ENCODE measurements at regions not wholly inside any gene's neighbourhood (a gene's known extent, or its start where the extent isn't known, plus 50 kb on each side); places are given as distances from the start of the nearest gene placed in this dataset.

GRCh38 chr3:154942827-154943226 lies 137.3 kb upstream of the MME start:
- Mint-ChIP-seq H3K4me1 (ENCODE audit: unreplicated experiment) (no peaks in the 10 kb centered on the region), H3K36me3 (ENCODE audit: unreplicated experiment) (no peaks in the 10 kb centered on the region), H3K27ac (ENCODE audit: unreplicated experiment) (no peak overlapping the region), H3K27me3 (ENCODE audit: unreplicated experiment) (peaks cover 4% of the 10 kb centered on the region), H3K9me3 (ENCODE audit: unreplicated experiment) (peaks cover 28% of the 10 kb centered on the region), H3K4me3 (ENCODE audit: unreplicated experiment) (no peak overlapping the region)
- TF ChIP-seq, protein P1, sequence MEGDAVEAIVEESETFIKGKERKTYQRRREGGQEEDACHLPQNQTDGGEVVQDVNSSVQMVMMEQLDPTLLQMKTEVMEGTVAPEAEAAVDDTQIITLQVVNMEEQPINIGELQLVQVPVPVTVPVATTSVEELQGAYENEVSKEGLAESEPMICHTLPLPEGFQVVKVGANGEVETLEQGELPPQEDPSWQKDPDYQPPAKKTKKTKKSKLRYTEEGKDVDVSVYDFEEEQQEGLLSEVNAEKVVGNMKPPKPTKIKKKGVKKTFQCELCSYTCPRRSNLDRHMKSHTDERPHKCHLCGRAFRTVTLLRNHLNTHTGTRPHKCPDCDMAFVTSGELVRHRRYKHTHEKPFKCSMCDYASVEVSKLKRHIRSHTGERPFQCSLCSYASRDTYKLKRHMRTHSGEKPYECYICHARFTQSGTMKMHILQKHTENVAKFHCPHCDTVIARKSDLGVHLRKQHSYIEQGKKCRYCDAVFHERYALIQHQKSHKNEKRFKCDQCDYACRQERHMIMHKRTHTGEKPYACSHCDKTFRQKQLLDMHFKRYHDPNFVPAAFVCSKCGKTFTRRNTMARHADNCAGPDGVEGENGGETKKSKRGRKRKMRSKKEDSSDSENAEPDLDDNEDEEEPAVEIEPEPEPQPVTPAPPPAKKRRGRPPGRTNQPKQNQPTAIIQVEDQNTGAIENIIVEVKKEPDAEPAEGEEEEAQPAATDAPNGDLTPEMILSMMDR (IDR thresholded peaks at IDR 0.05): no peak
- no peak for DNase-seq (ENCODE audit: extremely low spot score, unreplicated experiment)

DNA sequence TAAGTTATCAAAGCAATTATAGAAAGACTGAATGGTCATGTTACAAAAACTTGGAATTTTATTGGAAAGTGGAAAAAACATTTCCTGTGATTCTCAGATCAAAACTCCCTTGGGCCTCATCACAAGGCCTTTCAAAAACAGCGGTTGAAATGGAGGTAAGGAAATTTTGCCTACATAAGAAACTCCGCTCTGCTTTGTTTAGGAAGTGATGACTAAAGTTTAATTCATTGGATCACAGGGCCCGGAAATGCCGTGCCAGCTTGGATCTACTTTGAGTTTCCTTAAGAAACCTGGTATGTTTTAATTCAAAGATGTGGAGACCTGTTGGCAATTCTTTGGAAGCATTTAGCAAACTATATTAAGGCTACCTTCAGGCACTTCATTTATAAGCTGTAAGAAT lies 143.9 kb upstream of the MME start:
- Mint-ChIP-seq H3K27ac (ENCODE audit: unreplicated experiment) (no peak overlapping the region), H3K36me3 (ENCODE audit: unreplicated experiment) (no peaks in the 10 kb centered on the region)

DNA sequence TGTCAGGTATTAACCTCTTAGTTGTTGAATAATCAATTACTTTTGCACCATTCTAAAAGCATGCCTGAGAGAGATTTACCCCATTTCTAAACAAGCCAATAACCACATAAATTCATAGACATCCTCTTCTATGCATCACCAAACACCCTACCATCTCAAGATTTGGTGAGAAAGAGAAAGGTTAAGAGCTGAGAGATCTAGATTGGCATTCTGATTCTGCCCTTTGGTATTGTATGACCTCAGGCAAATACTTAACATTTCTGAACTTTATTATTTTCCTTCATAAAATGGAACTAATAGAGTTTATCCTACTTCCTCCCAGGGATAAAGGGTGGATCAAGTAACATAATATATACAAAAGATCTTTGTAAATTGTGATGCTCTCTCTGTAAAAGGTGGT lies 146.5 kb upstream of the MME start:
- H3K27me3 Mint-ChIP-seq (ENCODE audit: unreplicated experiment): no peaks in the 10 kb centered on the region
- H3K36me3 Mint-ChIP-seq (ENCODE audit: unreplicated experiment): no peaks in the 10 kb centered on the region
- no peak for DNase-seq (ENCODE audit: extremely low spot score, unreplicated experiment)
- H3K27ac Mint-ChIP-seq (ENCODE audit: unreplicated experiment): no peak overlapping the region
- H3K4me1 Mint-ChIP-seq (ENCODE audit: unreplicated experiment): peaks cover 2% of the 10 kb centered on the region
- TF ChIP-seq, protein P1 (IDR thresholded peaks at IDR 0.05): no peak
- no peak overlapping the region for H3K4me3 Mint-ChIP-seq (ENCODE audit: unreplicated experiment)
- no peaks in the 10 kb centered on the region for H3K9me3 Mint-ChIP-seq (ENCODE audit: unreplicated experiment)

More for the DNA sequence above, 143.9 kb upstream of the MME start:
- no peaks in the 10 kb centered on the region for H3K27me3 Mint-ChIP-seq (ENCODE audit: unreplicated experiment)
- DNase-seq (ENCODE audit: extremely low spot score, unreplicated experiment): no peak
- TF ChIP-seq, protein P1 (IDR thresholded peaks at IDR 0.05): no peak
- H3K4me1 Mint-ChIP-seq (ENCODE audit: unreplicated experiment): peaks cover 2% of the 10 kb centered on the region
- H3K4me3 Mint-ChIP-seq (ENCODE audit: unreplicated experiment): no peak overlapping the region
- H3K9me3 Mint-ChIP-seq (ENCODE audit: unreplicated experiment): peaks cover 10% of the 10 kb centered on the region

- Mint-ChIP-seq H3K4me3 (ENCODE audit: unreplicated experiment) (no peak overlapping the region), H3K4me1 (ENCODE audit: unreplicated experiment) (peaks cover 2% of the 10 kb centered on the region), H3K36me3 (ENCODE audit: unreplicated experiment) (no peaks in the 10 kb centered on the region), H3K27me3 (ENCODE audit: unreplicated experiment) (no peaks in the 10 kb centered on the region), H3K9me3 (ENCODE audit: unreplicated experiment) (no peaks in the 10 kb centered on the region), H3K27ac (ENCODE audit: unreplicated experiment) (no peak overlapping the region)
- TF ChIP-seq, protein P1 (IDR thresholded peaks at IDR 0.05): no peak
- DNase-seq (ENCODE audit: extremely low spot score, unreplicated experiment): no peak
These were observed 147.5 kb upstream of the MME start for GRCh38 chr3:154932633-154933032.

- H3K4me1 Mint-ChIP-seq (ENCODE audit: unreplicated experiment): peaks cover 9% of the 10 kb centered on the region
- TF ChIP-seq, protein P1 (IDR thresholded peaks at IDR 0.05): no peak
- H3K36me3 Mint-ChIP-seq (ENCODE audit: unreplicated experiment): no peaks in the 10 kb centered on the region
- H3K4me3 Mint-ChIP-seq (ENCODE audit: unreplicated experiment): no peak overlapping the region
- H3K27ac Mint-ChIP-seq (ENCODE audit: unreplicated experiment): no peak overlapping the region
- DNase-seq (ENCODE audit: extremely low spot score, unreplicated experiment): no peak
- no peaks in the 10 kb centered on the region for H3K27me3 Mint-ChIP-seq (ENCODE audit: unreplicated experiment)
- no peaks in the 10 kb centered on the region for H3K9me3 Mint-ChIP-seq (ENCODE audit: unreplicated experiment)
These were observed 148.6 kb upstream of the MME start for GRCh38 chr3:154931484-154931883.
